CD4-positive, alpha-beta T cell (primary cell): ENCODE measurements at regions not wholly inside any gene's neighbourhood (a gene's known extent, or its start where the extent isn't known, plus 50 kb on each side); places are given as distances from the start of the nearest gene placed in this dataset.

ENCODE experiments used
- ATAC-seq: fragments of 200-7000 bp; cut with Tn5 transposase; one replicate; pipeline ENCODE4 v1.10.0; 2022; ENCODE audit warnings: mild to moderate bottlenecking; ENCODE audit not compliant: poor library complexity
- CTCF ChIA-PET: fragments of 350-600 bp; sonication (Branson Sonifier 250); formaldehyde crosslinking; loops from one replicate; lab custom pipeline; 2021; ENCODE audit warnings: antibody characterized with exemption, inconsistent platforms; lab: Charles Lee
- POLR2A ChIA-PET: fragments of 350-600 bp; sonication (Branson Sonifier 250); formaldehyde crosslinking; loops from one replicate; lab custom pipeline; 2021; ENCODE audit warnings: antibody characterized with exemption, inconsistent platforms; lab: Charles Lee
- DNase-seq, 14 experiments: peaks; one replicate each; pipeline ENCODE4 v3.0.0-alpha.2; 2013 to 2020; ENCODE audit warnings: mixed read lengths in 2 of 14
- H3K27ac ChIP-seq, 2 donors: one replicate each; pipeline versions ENCODE4 v1.5.1 to v1.7.0; 2013; ENCODE audit warnings: low read length in 2 of 2, low read depth in 1 of 2, mild to moderate bottlenecking in 1 of 2
- H3K27me3 ChIP-seq, 2 experiments: 1 replicate in 1 of 2; 2 replicates in 1 of 2; pipeline versions ENCODE4 v1.6.1 to v1.7.0; 2013; ENCODE audit warnings: low read length in 2 of 2, control low read depth in 1 of 2, mild to moderate bottlenecking in 1 of 2, moderate library complexity in 1 of 2; ENCODE audit not compliant: insufficient read depth in 2 of 2, control insufficient read depth in 1 of 2
- H3K36me3 ChIP-seq: one replicate; pipeline ENCODE4 v1.6.1; 2013; ENCODE audit warnings: low read length, control low read depth; ENCODE audit not compliant: insufficient read depth
- H3K4me1 ChIP-seq: one replicate; pipeline ENCODE4 v1.6.1; 2013; ENCODE audit warnings: low read length, control low read depth; ENCODE audit not compliant: insufficient read depth
- H3K4me3 ChIP-seq: one replicate; pipeline ENCODE4 v1.5.1; 2013; ENCODE audit warnings: mild to moderate bottlenecking, low read length, moderate library complexity
- H3K9me3 ChIP-seq, 2 experiments: 1 replicate in 1 of 2; 2 replicates in 1 of 2; pipeline versions ENCODE4 v1.6.1 to v1.7.0; 2013; ENCODE audit warnings: low read length in 2 of 2, mild to moderate bottlenecking in 2 of 2, control low read depth in 1 of 2, moderate library complexity in 1 of 2; ENCODE audit not compliant: control insufficient read depth in 1 of 2, insufficient read depth in 1 of 2
- H3K27ac Mint-ChIP-seq: one replicate; pipeline ENCODE4 v1.8.0; 2020; ENCODE audit warnings: mixed read lengths
- H3K27me3 Mint-ChIP-seq: one replicate; pipeline ENCODE4 v1.8.0; 2021; ENCODE audit warnings: mixed read lengths
- H3K36me3 Mint-ChIP-seq: one replicate; pipeline ENCODE4 v1.8.0; 2021; ENCODE audit warnings: low read depth, mixed read lengths
- H3K4me1 Mint-ChIP-seq: one replicate; pipeline ENCODE4 v1.8.0; 2021; ENCODE audit warnings: low read depth, mixed read lengths
- H3K4me3 Mint-ChIP-seq: one replicate; pipeline ENCODE4 v1.8.0; 2020; ENCODE audit warnings: mild to moderate bottlenecking, mixed read lengths
- H3K9me3 Mint-ChIP-seq: one replicate; pipeline ENCODE4 v1.8.0; 2020; ENCODE audit warnings: mixed read lengths
- intact Hi-C, 2 experiments: fragments of 100-400 bp; cut with DNase I in 1 of 2; cut with micrococcal nuclease in 1 of 2; formaldehyde crosslinking; loops; one replicate each; pipeline versions ENCODE4 v1.15.1 to v1.9.0; 2023 to 2025; cut with DNase I, micrococcal nuclease
- TF ChIP-seq, protein P1 (sequence below): fragments of 200-600 bp; IDR thresholded peaks from one replicate; pipeline ENCODE4 v1.8.0; 2022; ENCODE audit warnings: antibody characterized with exemption, mild to moderate bottlenecking

DNA sequence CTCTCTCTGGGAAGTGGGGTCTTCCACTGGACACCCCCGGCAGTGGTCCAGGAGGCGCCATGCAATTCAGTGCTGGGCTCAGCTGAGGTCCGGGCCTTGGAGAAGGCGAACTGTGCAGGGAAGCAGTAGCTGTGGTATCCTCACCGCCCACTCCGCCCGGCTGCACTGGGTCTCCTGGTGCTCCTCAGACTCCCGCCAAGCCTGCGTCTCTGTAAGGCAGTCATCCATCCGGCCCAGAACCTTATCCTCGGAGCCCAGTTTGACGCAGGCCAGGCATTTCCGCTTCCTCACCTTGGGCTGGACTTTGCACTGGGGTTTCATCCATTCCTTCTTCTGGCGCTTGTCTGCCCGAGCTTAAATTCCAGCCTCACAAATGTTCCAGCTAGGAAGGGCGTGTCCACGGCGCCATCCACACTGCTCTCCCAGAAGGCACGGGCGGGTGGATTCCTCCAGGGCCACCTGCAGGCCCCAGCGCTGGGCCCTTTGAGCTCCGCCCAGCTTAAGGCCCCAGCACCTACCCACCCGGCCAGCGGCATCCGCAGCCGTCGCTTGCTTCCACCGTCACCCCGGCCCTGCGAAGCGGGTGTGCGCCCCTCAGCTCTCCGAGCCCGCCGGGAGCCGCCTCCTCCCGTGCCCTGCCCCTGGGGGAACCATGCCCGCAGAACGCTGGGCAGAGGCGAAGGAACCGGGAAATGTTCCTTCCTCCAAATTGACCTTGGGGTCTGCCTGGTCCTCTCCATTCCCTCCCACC lies 1884.8 kb downstream of the TP53TG3F start:
- Histone ChIP-seq H3K36me3 (no peaks in the 10 kb centered on the region), H3K9me3 (peaks cover 4 to 15% of the 10 kb centered on the region in 2 experiments), H3K27me3 (no peaks in the 10 kb centered on the region), H3K4me3 (no peak overlapping the region), H3K27ac (no peak overlapping the region), H3K4me1 (no peaks in the 10 kb centered on the region)
- no peak for ATAC-seq
- no peaks in the 10 kb centered on the region for H3K36me3 Mint-ChIP-seq
- no peaks in the 10 kb centered on the region for H3K4me1 Mint-ChIP-seq
- peaks cover 11% of the 10 kb centered on the region for H3K9me3 Mint-ChIP-seq
- intact Hi-C loops: no loop called here
- H3K4me3 Mint-ChIP-seq: no peak overlapping the region
- no peak overlapping the region for H3K27ac Mint-ChIP-seq
- POLR2A ChIA-PET: no interaction called here
- TF ChIP-seq, protein P1, sequence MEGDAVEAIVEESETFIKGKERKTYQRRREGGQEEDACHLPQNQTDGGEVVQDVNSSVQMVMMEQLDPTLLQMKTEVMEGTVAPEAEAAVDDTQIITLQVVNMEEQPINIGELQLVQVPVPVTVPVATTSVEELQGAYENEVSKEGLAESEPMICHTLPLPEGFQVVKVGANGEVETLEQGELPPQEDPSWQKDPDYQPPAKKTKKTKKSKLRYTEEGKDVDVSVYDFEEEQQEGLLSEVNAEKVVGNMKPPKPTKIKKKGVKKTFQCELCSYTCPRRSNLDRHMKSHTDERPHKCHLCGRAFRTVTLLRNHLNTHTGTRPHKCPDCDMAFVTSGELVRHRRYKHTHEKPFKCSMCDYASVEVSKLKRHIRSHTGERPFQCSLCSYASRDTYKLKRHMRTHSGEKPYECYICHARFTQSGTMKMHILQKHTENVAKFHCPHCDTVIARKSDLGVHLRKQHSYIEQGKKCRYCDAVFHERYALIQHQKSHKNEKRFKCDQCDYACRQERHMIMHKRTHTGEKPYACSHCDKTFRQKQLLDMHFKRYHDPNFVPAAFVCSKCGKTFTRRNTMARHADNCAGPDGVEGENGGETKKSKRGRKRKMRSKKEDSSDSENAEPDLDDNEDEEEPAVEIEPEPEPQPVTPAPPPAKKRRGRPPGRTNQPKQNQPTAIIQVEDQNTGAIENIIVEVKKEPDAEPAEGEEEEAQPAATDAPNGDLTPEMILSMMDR: no peak
- CTCF ChIA-PET: no interaction called here
- H3K27me3 Mint-ChIP-seq: no peaks in the 10 kb centered on the region
- DNase-seq: no peak

DNA sequence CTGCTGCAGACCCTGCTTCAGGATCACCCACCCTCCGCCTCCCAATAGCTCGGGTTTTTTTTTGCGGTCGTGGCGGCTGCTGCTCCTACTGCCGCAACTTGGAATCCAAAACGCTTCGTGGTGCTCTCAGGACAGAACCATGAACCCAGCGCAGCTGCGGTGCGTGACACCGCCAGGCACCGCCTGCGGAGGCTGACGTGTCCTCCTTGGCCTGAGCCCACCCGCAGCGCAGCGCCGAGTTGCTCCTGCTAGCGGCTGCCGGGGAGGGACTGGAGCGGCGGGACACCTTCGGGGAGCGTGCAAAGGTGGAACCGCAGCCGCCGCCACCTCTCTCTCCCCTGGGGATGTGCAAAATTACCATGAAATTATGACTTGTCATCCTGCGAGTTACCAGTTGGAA lies 1893.0 kb downstream of the TP53TG3F start:
- intact Hi-C loops: no loop called here
- ChIA-PET CTCF (no interaction called here), POLR2A (no interaction called here)
- Mint-ChIP-seq H3K27ac (no peak overlapping the region), H3K36me3 (no peaks in the 10 kb centered on the region), H3K4me3 (no peak overlapping the region), H3K27me3 (no peaks in the 10 kb centered on the region), H3K9me3 (peaks cover 16% of the 10 kb centered on the region), H3K4me1 (no peaks in the 10 kb centered on the region)
- H3K27me3 ChIP-seq: no peaks in the 10 kb centered on the region
- no peak overlapping the region for H3K4me3 ChIP-seq
- ATAC-seq: no peak
- H3K4me1 ChIP-seq: no peaks in the 10 kb centered on the region
- H3K36me3 ChIP-seq: no peaks in the 10 kb centered on the region
- no peak overlapping the region for H3K27ac ChIP-seq
- TF ChIP-seq, protein P1: no peak
- peaks cover 5 to 12% of the 10 kb centered on the region in 2 experiments for H3K9me3 ChIP-seq
- no peak for DNase-seq

DNA sequence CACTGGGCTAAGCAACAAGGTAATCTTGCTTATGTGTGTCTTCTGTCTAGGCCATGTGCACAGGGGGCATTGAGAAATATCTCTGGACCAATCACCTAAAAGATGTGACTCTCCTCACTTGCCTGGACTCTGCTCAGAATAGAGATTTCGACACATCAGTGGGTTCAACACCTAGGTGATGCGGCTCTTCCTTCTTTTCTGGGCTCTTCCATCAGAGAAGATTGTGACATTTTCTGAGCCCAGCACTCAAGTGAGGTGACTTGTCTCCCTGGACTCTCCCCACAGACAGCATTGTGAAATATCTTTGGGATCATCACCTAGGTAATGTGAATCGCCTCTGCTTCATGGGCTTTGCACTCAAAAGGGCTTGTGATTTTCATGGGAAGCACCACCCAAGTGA lies 1904.1 kb downstream of the TP53TG3F start:
- Mint-ChIP-seq H3K36me3 (no peaks in the 10 kb centered on the region), H3K4me3 (no peak overlapping the region), H3K27ac (no peak overlapping the region), H3K4me1 (no peaks in the 10 kb centered on the region), H3K27me3 (no peaks in the 10 kb centered on the region), H3K9me3 (peaks cover 19% of the 10 kb centered on the region)
- no peak overlapping the region for H3K4me3 ChIP-seq
- no peak overlapping the region for H3K27ac ChIP-seq
- intact Hi-C loops: no loop called here
- no peaks in the 10 kb centered on the region for H3K36me3 ChIP-seq
- ChIA-PET CTCF (no interaction called here), POLR2A (no interaction called here)
- H3K4me1 ChIP-seq: no peaks in the 10 kb centered on the region
- peaks cover 6 to 21% of the 10 kb centered on the region in 2 experiments for H3K9me3 ChIP-seq
- TF ChIP-seq, protein P1: no peak
- ATAC-seq: no peak
- H3K27me3 ChIP-seq: no peaks in the 10 kb centered on the region
- DNase-seq: no peak
